Neural cell (in vitro differentiated cells): ENCODE measurements at regions not wholly inside any gene's neighbourhood (a gene's known extent, or its start where the extent isn't known, plus 50 kb on each side); places are given as distances from the start of the nearest gene placed in this dataset.

ENCODE experiments used
- H2AFZ ChIP-seq: fragments of 200-600, 300-800 bp; sonication (generic), shearing (Covaris generic); 2 replicates; pipeline ENCODE4 v1.6.0; 2014; ENCODE audit warnings: low read depth, mild to moderate bottlenecking, antibody characterized with exemption, low read length, moderate library complexity
- H3F3A ChIP-seq: fragments of 200-600 bp; shearing (Covaris generic); 2 replicates; pipeline ENCODE4 v1.6.1; 2016; ENCODE audit warnings: mild to moderate bottlenecking, moderate library complexity, mixed read lengths, antibody characterized with exemption, low read length; ENCODE audit not compliant: insufficient read depth, poor library complexity, severe bottlenecking
- H3K27ac ChIP-seq: fragments of 200-600, 300-800 bp; sonication (generic), shearing (Covaris generic); 2 replicates; pipeline ENCODE4 v1.5.1; 2014; ENCODE audit warnings: mild to moderate bottlenecking, low read length, moderate library complexity
- H3K27me3 ChIP-seq: fragments of 300-800, 200-600 bp; sonication (generic), shearing (Covaris generic); 2 replicates; pipeline ENCODE4 v1.6.0; 2014; ENCODE audit warnings: mild to moderate bottlenecking, low read depth, low read length, moderate library complexity; ENCODE audit not compliant: insufficient read depth
- H3K36me3 ChIP-seq: fragments of 300-800, 200-600 bp; sonication (generic), shearing (Covaris generic); 2 replicates; pipeline ENCODE4 v1.5.1; 2014; ENCODE audit warnings: mild to moderate bottlenecking, antibody characterized with exemption, low read length, moderate library complexity; ENCODE audit not compliant: insufficient read depth
- H3K4me2 ChIP-seq: fragments of 300-800, 200-600 bp; sonication (generic), shearing (Covaris generic); 2 replicates; pipeline ENCODE4 v1.6.0; 2014; ENCODE audit warnings: mild to moderate bottlenecking, low read length
- H3K4me3 ChIP-seq: fragments of 300-800, 200-600 bp; sonication (generic), shearing (Covaris generic); 2 replicates; pipeline ENCODE4 v1.5.1; 2014; ENCODE audit warnings: mild to moderate bottlenecking, low read length, moderate library complexity
- H3K79me2 ChIP-seq: fragments of 200-600 bp; shearing (Covaris generic); replicated peaks from 2 replicates; pipeline ENCODE4 v1.6.0; 2014; ENCODE audit warnings: mild to moderate bottlenecking, low read length, moderate library complexity; ENCODE audit not compliant: insufficient read depth
- H3K9ac ChIP-seq: fragments of 300-800, 200-600 bp; sonication (generic), shearing (Covaris generic); 2 replicates; pipeline ENCODE4 v1.6.1; 2016; ENCODE audit warnings: mild to moderate bottlenecking, low read length, mixed read lengths
- H3K9me2 ChIP-seq: fragments of 200-600 bp; shearing (Covaris generic); 2 replicates; pipeline ENCODE4 v1.6.1; 2016; ENCODE audit warnings: mild to moderate bottlenecking, low read length, mixed read lengths; ENCODE audit not compliant: insufficient read depth
- H3K9me3 ChIP-seq: fragments of 200-600, 300-800 bp; sonication (generic), shearing (Covaris generic); 2 replicates; pipeline ENCODE4 v1.6.1; 2016; ENCODE audit warnings: mild to moderate bottlenecking, mixed run types, low read length, moderate library complexity, mixed read lengths
- H4K20me1 ChIP-seq: fragments of 200-600 bp; shearing (Covaris generic); 2 replicates; pipeline ENCODE4 v1.6.1; 2016; ENCODE audit warnings: mild to moderate bottlenecking, mixed run types; ENCODE audit not compliant: insufficient read depth
- EP300 ChIP-seq: fragments of 450-650 bp; conservative IDR thresholded peaks from 2 replicates; pipeline ENCODE4 v1.6.1; 2014; ENCODE audit warnings: antibody characterized with exemption, mild to moderate bottlenecking, moderate library complexity; ENCODE audit not compliant: poor library complexity, severe bottlenecking
- EZH2 ChIP-seq: fragments of 200-600, 300-800 bp; shearing (Covaris generic), sonication (generic); IDR thresholded peaks from 2 replicates; pipeline ENCODE4 v1.6.1; 2014; ENCODE audit warnings: antibody characterized with exemption, low read length, borderline replicate concordance, mild to moderate bottlenecking; ENCODE audit not compliant: insufficient read depth, poor library complexity, severe bottlenecking
- MXI1 ChIP-seq: fragments of 450-650 bp; conservative IDR thresholded peaks from 2 replicates; pipeline ENCODE4 v1.6.1; 2014; ENCODE audit warnings: antibody characterized with exemption, mild to moderate bottlenecking; ENCODE audit not compliant: poor library complexity, severe bottlenecking
- POLR2AphosphoS5 ChIP-seq: IDR thresholded peaks from 2 replicates; pipeline ENCODE4 v1.6.1; 2012
- RAD21 ChIP-seq: fragments of 450-650 bp; conservative IDR thresholded peaks from 2 replicates; pipeline ENCODE4 v1.6.1; 2014; ENCODE audit warnings: antibody characterized with exemption, mild to moderate bottlenecking, moderate library complexity
- SMC3 ChIP-seq: fragments of 450-650 bp; conservative IDR thresholded peaks from 2 replicates; pipeline ENCODE4 v1.6.1; 2014; ENCODE audit warnings: antibody characterized with exemption, mild to moderate bottlenecking, moderate library complexity; ENCODE audit not compliant: poor library complexity
- TAF1 ChIP-seq: IDR thresholded peaks from 2 replicates; pipeline ENCODE4 v1.6.1; 2012; ENCODE audit warnings: low read depth
- TF ChIP-seq, protein P1 (sequence below): IDR thresholded peaks from 2 replicates; pipeline ENCODE4 v1.6.1; 2012; ENCODE audit warnings: borderline replicate concordance
- TF ChIP-seq, protein P2 (sequence below): fragments of 450-650 bp; IDR thresholded peaks from 2 replicates; pipeline ENCODE4 v1.5.1; 2014; ENCODE audit warnings: antibody characterized with exemption, mild to moderate bottlenecking, moderate library complexity; ENCODE audit not compliant: poor library complexity, severe bottlenecking

DNA sequence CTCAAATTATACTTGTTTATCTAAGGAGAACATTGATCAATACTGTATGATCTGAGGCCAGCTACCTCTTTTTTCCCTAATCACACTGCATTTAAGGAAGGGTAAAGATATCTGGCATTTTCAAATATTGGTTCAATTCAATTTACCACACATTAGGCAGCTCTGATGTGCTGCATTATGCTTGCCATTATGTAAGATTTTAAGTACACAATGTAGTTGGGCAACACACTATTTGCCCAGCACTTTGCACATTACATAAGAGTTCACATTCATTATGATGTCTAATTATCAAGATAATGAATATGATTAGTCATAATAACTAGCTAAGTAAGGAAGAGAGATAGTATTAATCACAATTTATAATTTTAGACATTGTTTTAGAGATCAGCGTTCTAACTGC is 196.3 kb downstream of the BCHE start:
- no peaks in the 10 kb centered on the region for H3F3A ChIP-seq
- H3K9me3 ChIP-seq = no peaks in the 10 kb centered on the region
- no peak overlapping the region for H3K27ac ChIP-seq
- H3K79me2 ChIP-seq = no peaks in the 10 kb centered on the region
- H3K4me2 ChIP-seq = no peak overlapping the region
- no peak overlapping the region for H2AFZ ChIP-seq
- H3K4me3 ChIP-seq = no peak overlapping the region
- no peak overlapping the region for H3K9ac ChIP-seq
- TF ChIP-seq, protein P1, sequence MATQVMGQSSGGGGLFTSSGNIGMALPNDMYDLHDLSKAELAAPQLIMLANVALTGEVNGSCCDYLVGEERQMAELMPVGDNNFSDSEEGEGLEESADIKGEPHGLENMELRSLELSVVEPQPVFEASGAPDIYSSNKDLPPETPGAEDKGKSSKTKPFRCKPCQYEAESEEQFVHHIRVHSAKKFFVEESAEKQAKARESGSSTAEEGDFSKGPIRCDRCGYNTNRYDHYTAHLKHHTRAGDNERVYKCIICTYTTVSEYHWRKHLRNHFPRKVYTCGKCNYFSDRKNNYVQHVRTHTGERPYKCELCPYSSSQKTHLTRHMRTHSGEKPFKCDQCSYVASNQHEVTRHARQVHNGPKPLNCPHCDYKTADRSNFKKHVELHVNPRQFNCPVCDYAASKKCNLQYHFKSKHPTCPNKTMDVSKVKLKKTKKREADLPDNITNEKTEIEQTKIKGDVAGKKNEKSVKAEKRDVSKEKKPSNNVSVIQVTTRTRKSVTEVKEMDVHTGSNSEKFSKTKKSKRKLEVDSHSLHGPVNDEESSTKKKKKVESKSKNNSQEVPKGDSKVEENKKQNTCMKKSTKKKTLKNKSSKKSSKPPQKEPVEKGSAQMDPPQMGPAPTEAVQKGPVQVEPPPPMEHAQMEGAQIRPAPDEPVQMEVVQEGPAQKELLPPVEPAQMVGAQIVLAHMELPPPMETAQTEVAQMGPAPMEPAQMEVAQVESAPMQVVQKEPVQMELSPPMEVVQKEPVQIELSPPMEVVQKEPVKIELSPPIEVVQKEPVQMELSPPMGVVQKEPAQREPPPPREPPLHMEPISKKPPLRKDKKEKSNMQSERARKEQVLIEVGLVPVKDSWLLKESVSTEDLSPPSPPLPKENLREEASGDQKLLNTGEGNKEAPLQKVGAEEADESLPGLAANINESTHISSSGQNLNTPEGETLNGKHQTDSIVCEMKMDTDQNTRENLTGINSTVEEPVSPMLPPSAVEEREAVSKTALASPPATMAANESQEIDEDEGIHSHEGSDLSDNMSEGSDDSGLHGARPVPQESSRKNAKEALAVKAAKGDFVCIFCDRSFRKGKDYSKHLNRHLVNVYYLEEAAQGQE = no peak
- TF ChIP-seq POLR2AphosphoS5 (no peak), TAF1 (no peak), EP300 (no peak), SMC3 (no peak), MXI1 (no peak), EZH2 (no peak), RAD21 (no peak)
- TF ChIP-seq, protein P2, sequence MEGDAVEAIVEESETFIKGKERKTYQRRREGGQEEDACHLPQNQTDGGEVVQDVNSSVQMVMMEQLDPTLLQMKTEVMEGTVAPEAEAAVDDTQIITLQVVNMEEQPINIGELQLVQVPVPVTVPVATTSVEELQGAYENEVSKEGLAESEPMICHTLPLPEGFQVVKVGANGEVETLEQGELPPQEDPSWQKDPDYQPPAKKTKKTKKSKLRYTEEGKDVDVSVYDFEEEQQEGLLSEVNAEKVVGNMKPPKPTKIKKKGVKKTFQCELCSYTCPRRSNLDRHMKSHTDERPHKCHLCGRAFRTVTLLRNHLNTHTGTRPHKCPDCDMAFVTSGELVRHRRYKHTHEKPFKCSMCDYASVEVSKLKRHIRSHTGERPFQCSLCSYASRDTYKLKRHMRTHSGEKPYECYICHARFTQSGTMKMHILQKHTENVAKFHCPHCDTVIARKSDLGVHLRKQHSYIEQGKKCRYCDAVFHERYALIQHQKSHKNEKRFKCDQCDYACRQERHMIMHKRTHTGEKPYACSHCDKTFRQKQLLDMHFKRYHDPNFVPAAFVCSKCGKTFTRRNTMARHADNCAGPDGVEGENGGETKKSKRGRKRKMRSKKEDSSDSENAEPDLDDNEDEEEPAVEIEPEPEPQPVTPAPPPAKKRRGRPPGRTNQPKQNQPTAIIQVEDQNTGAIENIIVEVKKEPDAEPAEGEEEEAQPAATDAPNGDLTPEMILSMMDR = no peak
- no peaks in the 10 kb centered on the region for H4K20me1 ChIP-seq
- H3K36me3 ChIP-seq = no peaks in the 10 kb centered on the region
- H3K9me2 ChIP-seq = no peaks in the 10 kb centered on the region
- H3K27me3 ChIP-seq = no peaks in the 10 kb centered on the region

GRCh38 chr3:165640031-165640430 is 197.2 kb downstream of the BCHE start:
- no peak overlapping the region for H3K9ac ChIP-seq
- H3K27ac ChIP-seq = no peak overlapping the region
- TF ChIP-seq EZH2 (no peak), MXI1 (no peak), TAF1 (no peak), RAD21 (no peak), SMC3 (no peak), POLR2AphosphoS5 (no peak), EP300 (no peak)
- TF ChIP-seq, protein P1 = no peak
- TF ChIP-seq, protein P2 = no peak
- H2AFZ ChIP-seq = no peak overlapping the region
- no peaks in the 10 kb centered on the region for H3K36me3 ChIP-seq
- no peaks in the 10 kb centered on the region for H3K9me2 ChIP-seq
- H3K4me3 ChIP-seq = no peak overlapping the region
- H3K4me2 ChIP-seq = no peak overlapping the region
- H3F3A ChIP-seq = no peaks in the 10 kb centered on the region
- H4K20me1 ChIP-seq = no peaks in the 10 kb centered on the region
- H3K27me3 ChIP-seq = no peaks in the 10 kb centered on the region
- no peaks in the 10 kb centered on the region for H3K79me2 ChIP-seq
- H3K9me3 ChIP-seq = no peaks in the 10 kb centered on the region
